HG03469 (cell line): ENCODE measurements at regions not wholly inside any gene's neighbourhood (a gene's known extent, or its start where the extent isn't known, plus 50 kb on each side); places are given as distances from the start of the nearest gene placed in this dataset.

Source experiments
- ATAC-seq: cut with Tn5 transposase; IDR thresholded peaks from one replicate; pipeline ENCODE4 v1.9.1; 2021; ENCODE audit warnings: mild to moderate bottlenecking, moderate library complexity, moderate number of reproducible peaks; ENCODE audit not compliant: unreplicated experiment

DNA sequence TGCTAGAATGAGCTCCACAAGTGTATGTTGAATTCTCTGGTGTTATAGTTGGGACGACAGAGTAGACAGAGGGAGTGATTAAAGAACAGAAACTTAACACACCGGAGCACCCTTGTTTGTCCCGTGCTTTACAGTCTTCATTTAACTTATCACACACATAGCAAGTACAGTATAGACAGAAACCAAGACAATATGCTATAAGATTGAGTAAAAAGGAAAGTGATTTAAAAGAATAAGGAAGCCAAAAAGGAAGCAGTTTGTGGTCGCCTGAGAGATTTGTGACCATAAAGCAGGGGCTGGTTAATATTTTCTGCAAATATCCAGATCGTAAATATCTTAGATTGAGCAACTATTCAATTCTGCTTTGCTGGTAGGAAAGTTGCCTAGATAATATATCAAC is 1128.4 kb downstream of the TSN start:
- ATAC-seq, result no peak

DNA sequence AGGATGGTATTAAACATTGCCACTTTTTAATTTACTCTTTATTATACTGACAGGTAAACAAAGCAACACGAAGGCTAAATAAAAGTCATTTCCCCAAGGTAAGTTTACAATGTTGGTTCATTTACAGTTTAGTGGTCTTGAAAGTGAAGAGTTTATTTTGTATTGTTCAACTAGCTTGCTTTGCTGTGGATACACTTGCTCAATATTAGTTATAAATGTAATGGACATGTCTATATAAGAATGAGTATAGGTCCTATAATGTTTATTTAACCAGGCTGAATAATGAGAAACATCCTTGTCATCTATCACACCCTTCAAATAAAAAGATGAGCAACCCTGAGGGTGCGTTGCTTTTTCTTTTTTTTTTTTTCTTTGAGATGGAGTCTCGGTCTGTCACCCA is 1129.4 kb downstream of the TSN start:
- no peak for ATAC-seq

DNA sequence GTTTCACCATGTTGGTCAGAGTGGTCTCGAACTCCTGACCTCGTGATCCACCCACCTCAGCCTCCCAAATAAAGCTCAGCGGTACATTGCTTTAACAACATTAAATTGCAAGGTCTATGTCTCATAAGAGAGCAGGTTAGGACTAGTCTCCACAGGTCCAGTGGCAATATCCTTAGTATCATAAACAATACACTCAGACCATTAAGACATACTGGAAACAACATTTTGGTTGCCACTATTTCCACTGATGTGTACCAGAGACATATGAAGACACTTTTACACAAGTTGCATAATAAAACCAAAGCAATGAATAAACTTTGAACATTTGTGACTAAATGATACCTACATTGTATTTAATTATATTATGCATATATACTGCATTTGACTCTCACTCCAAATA is 1130.0 kb downstream of the TSN start:
- no peak for ATAC-seq

DNA sequence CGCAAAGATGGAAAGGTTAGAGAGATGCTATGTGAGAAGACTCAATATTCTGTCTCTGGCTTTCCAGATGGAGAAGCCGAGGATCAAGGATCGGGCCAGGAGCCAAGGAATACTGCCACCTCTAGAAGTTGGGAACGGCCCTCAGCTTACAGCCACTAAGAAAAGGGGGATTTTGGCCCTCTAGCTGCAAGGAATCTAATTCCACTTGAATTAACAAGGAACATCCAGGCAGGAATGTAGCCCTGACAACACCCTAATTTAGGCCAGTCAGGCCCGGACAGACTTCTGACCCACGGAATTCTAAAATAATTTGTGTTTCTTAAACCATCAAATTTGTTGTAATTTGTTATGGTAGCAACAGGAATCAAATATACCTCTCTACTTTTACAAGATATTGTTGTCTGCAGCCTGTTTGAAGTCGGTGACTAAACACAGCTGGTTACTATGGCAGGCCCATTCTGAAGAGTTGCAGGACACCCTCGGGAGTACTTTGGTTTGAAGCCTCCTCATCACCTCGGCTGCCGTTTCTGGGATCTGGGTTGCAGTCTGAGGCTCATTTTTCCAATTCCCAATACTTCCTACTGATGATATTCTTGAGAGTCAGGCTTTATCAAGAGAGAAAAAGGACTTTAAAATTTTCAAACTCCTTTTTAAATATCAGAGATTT is 1131.2 kb downstream of the TSN start:
- ATAC-seq, result no peak

DNA sequence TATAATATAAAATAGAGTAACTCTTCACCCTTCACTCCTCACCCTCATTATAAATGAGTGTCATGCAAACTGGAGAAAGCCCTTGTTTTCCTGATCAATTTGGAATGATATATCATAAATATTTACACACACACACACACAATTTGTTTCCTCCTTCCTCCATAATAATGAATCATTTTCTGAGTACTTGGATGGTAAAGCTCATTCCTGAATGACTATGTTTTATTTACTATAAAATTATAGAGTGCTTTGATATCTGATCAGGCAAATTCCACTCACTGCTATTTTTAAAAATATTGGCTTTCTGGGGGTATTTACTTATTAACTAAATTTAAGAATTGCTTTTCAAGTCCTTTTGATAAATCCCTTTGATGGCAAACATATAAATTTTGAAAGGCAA is 1125.5 kb upstream of the CNTNAP5 start:
- ATAC-seq, result no peak

DNA sequence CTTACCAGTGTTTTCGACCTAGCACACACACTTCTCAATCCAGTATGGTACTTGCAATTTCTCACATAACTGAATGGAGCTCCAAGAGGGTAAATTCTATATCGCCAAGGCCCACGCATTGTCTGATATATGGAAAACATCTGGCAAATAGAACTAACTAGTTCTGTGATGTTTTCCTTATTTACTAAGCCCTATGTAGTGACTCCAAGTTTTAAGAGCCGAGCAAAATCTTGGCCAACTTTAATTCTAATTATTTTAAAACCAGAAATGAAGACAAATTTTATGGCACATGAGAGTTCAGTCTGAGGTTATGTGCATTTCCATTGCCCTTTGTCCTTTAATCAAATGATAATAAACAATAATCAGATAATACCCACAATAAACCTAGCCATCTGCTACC is 1119.7 kb upstream of the CNTNAP5 start:
- no peak for ATAC-seq

DNA sequence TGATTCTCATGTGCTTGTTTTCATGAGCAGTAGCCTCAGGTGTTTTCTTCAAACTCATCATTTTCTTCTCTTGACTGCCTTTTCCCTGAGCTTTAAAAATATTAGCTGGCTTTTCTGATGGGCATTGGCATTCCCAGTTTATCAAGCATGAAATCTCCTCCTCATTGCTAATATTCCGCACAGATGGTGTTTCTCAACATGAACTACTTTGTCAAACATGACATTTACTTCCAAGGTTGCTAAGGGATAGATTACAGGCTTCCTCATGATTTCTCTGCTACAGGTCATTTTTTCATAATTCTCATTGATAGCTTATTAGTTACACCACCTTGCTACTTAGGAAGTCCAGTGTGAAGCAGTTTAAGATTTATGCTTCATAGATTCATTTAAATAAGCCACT is 1116.9 kb upstream of the CNTNAP5 start:
- ATAC-seq, result no peak

DNA sequence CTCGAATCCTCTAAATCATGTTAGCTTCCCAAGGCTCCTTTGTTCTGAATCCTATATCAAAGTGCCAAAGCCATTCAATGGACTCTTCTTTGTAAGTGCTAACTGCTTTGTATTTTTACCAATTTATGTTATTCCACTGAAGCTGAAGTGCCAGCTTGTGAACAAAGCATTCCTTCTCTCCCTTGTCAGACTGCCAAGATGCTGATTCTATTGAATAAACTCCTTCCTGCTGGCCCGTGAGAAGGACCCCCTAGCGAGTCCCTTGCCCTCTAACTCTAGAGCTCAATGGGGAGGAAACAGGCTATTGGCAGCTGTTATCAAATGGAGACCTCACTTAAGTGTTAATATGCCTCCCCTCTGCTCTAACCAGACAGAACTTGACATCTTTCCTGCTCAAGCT is 1097.9 kb upstream of the CNTNAP5 start:
- ATAC-seq, result no peak

DNA sequence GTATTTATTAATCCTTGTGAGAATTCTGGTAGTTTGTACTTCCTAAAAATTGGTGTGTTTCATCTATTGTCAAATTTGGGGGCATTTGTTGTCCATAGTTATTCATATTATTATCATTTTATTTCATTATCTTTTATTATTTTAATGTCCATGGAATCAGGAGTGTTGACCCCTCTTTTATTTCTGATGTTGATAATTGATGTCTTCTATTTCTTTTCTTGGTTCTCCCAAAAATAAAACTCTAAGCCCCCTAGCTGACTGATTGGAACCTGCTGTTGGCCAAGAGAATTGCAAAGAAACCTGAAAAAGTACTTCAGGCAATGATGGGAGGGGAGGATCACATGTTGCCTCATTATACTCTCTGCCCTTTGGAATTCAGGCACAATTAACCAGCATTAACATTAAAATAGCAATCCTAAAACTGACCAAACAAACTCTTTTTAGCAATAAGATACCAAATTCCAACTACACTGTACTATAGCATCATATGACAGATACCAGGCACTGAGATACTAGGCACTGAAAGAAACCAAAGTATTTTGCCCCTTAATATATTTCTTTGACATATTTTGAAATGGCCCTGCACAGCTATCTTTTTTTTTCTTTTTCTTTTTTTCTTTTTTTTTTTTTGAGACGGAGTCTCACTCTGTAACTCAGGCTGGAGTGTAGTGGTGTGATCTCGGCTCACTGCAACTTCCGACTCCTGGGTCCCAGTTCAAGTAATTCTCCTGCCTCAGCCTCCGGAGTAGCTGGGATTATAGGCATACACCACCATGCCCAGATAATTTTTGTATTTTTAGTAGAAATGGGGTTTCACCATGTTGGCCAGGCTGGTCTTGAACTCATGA is 1097.2 kb upstream of the CNTNAP5 start:
- ATAC-seq, result no peak

DNA sequence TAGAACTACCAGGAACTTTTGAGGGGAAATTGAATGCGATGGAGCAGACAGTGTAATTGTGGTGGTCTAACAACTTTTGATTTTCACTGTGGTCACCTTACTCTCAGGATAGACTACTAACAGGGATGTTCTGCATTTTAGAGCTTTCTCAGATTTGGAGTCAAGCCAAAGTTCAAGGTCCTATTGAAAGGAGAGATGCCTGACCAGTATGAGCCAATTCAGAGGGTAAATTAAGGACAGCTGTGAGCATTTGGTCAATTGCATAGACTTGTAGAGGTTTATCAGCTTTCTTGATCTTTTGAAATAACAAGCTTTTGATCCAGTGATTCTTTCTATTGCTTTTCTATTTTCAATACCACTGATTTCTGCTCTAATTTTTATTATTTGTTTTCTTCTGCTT is 1095.7 kb upstream of the CNTNAP5 start:
- no peak for ATAC-seq

DNA sequence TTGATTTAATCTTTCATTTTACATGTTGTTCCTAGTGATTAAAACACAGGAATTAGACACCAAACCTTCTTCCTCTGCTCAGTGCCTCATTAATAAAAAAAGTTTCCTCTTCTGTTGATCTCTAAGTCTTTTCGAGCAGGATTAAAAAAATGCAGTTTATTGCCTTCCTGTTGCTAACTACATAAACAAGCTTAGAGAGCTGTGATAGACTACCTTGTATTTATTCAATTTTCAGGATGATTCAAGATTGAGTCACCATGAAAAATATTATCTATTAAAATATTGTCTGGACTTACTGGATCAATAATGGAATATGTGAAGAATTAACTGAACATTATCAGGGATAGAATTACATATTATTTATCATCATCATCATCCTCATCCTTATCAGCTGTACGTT is 1089.6 kb upstream of the CNTNAP5 start:
- no peak for ATAC-seq

DNA sequence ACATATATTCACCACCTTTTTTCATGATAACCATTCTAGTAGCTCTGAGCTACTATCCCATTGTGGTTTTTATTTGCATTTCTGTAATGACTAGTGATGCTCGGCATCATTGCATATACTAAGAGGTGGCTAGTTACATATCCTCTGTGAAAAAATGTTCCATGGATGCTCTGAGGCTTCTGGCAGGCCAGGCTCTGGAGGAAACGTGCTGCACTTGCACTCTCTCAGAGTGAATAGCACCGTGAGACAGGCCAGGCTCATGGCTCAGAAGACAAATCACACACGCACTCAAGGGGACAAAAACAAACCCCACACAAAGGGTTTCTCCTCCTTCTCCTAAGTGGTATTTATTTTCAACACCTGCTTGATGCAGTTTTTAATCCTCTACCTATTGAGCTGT is 1085.3 kb upstream of the CNTNAP5 start:
- ATAC-seq, result no peak

DNA sequence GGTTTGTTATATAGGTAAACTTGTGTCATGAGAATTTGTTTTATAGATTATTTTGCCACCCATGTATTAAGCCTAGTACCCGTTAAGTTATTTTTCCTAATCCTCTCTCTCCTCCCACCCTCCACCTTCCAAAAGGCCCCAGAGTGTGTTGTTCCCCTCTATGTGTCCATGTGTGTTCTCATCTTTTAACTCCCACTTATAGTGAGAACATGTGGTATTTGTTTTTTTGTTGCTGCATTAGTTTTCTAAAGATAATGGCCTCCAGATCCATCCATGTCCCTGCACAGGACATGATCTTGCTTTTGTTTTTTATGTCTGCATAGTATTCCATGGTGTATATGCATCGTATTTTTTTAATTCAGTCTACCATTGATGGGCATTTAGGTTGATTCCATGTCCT is 1075.6 kb upstream of the CNTNAP5 start:
- no peak for ATAC-seq

DNA sequence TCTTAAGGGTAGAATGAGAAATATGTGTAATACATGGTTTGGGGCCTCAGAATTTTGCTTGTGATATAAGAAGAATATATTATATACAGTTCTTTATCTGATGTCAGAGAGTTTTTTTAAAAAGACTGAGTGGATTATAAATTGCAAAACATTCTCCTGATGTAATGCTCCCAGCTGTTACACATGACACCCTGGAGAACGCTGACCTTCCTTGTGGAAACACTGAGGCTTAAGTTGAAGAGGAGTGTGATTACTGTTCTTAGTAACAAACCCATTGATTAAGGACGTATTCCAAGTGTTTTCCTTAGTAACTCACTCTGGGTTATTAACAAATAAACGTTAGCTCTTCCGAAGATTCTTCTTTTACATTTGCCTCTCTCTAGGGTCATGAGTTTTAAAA is 1069.3 kb upstream of the CNTNAP5 start:
- ATAC-seq, result no peak

DNA sequence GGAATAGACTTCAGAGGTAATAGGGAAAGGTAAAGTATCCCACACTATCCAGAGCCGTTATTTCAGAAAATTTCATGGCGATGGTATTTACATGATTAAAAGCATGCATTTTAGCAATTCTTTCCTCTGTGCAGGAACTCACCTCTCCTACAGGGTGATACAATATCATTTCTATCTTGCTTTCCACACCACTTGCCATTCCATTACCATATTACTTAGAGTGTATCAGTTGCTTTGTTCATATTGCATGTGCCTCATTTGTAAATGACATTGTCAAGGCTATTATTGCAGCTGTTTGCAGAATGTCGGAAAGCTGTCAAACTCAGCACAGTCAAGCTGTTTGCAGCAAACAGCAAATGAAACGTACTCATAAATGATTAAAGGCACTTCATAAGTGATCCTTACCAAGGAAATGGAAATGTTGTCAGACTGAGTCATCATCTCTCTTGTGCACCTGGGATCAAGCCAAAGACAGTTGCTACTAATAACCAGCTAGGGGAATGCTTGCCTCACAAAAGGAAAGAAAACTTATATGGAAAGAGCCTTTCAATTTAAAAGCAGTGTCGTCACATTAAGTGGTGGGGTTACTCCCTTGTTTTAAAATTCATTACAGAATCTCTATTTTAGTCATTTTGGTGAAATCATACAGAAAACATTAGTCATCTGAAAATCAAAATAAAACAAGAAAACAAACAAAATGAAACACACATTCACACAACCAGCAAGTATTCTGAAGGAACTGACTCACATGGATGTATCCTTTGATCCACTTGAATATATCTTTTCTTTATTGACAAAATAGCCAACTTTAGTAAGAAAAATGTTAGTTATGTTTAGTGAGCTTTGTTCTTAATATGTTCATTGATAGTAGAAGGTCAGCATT is 1064.1 kb upstream of the CNTNAP5 start:
- ATAC-seq, result no peak

DNA sequence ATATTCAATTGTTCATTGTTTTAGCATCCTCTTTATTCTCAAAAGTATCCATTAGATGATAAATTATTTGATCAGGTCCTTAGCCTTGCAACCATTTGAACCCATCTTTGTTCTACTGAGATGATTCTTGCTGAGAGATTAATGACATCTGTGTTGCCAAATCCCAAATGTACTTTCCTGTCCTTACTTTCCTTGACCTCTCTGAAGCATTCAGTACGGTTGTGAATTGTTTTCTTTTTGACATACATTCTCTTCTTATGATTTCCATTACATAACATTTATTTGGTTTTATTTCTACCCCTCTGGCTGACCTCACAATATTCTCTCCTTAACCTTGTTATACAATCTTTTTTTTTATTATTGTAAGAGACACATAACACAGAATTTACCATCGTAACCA is 1058.6 kb upstream of the CNTNAP5 start:
- no peak for ATAC-seq

DNA sequence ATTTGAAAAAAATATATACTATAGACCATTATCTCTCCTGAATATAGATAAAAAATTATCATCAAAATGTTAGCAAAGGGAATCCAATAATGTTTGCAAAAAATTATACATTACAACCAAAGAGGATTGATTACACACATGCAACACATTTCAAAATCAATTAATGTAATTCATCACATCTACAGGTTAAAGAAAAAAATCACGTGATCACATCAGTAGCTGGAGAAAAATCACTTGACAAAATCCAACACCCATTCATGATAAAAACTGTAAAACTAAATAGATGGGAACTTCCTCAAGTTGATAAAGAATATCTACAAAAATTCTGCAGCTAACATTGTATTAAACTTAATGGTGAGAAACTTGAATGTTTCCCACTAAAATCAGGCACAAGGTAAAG is 1047.5 kb upstream of the CNTNAP5 start:
- ATAC-seq, result no peak

DNA sequence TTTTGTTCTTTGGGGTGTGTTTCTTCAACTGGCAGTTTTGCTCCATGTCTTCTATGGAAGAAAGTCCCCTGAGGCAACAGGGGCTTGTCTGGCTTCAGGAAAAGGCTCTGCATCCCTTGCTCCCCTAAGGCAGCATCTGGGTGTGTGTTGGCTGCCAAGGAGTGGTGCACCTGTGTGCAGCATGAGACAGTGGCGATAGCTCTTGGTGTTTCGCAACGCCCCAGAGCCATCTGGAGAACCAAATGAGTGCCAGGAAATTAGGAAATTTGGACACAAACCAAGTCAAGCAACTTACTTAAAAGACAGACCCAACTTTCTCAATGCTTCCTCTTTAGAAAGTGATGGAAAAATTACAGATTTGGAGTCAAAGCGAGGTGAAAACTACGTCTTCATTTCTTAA is 1044.4 kb upstream of the CNTNAP5 start:
- no peak for ATAC-seq

DNA sequence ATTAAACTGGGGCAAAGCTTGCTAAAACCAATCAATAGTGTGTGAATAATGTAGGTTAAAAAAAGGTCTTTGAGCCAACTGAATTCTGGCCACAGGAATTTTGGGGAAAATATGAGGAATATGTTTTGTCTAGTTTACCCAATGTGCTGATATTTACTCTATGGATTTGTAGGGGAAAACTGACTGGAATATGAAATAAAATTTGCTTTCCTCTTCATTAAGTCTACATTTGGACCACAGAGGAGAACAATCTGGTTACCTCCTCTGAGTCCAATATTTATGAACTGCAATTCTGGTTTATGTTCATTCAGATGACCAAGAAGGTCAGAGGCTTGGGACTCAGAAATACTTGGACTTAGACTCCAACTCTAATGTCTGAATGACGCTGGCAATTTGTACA is 1042.2 kb upstream of the CNTNAP5 start:
- ATAC-seq, result no peak

DNA sequence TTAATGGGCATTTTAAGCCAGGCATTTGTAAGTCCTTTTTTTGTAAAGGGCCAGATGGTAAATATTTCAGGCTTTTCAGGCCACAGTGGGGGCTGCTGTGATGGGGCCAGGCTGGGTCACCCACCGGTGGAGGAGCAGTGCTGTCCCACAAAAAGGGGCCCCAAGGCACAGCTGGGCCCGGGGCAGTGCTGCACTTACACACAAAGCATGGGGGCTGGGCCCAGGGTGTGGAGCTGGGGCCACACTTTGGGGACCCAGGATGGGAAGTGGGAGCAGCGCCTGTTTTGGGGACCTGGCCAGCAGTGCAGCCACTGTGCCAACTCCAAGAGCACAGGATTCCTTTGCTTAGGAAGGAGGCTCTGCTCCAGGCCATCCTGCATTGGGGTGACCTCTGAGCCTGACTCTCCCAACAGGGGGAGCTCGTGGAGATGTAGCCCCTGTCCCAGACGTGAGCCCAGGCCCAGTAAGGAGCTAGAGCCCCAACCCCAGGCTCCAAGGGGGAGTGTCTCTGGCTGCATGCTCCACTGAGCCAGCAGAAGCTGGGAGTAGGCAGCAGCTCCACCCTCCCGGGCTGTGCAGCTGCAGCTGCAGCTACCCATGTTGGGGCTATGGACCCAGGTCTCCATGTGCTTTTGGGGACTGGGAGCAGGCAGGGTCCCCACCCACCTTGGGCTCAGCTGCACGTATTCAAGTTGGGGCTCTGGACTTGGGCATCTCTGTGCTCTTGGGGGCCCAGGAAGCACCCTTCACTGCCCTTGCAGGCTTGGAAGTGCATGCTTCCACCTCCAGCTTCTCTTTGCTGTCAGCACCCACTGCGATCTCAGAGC is 1036.5 kb upstream of the CNTNAP5 start:
- no peak for ATAC-seq

DNA sequence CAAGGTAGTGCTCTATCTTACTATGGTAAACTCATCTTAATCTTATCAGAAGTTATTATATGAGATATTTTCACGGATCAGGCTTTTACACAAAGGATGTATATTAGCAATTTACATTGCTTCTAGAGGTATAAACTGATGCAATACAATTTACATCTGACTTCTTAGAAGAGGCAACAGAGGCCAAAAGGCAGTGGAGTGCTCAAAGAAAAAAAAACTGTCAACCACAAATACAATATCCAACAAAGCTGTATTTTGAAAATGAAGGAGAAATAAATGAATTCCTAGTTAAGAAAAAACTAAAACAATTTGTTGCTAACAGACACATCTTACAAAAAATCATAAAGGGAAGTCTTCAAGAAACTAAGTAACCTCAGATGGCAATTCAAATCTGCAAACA is 1031.5 kb upstream of the CNTNAP5 start:
- no peak for ATAC-seq
